Panc1 (cell line): ENCODE measurements at regions not wholly inside any gene's neighbourhood (a gene's known extent, or its start where the extent isn't known, plus 50 kb on each side); places are given as distances from the start of the nearest gene placed in this dataset.

Experiments used
- ATAC-seq: fragments of 200-7000 bp; cut with Tn5 transposase; 2 replicates; pipeline ENCODE4 v1.9.1; 2020; ENCODE audit warnings: mild to moderate bottlenecking, moderate library complexity
- BruUV-seq: library from RNA; stranded (reverse); fragments of 400-500 nt; replicated peaks from 2 replicates; lab custom pipeline; 2021; lab: Mats Ljungman, UMichigan
- CTCF ChIA-PET: fragments of 300-600 bp; sonication (Branson Sonifier 250); formaldehyde crosslinking; loops from one replicate; lab custom pipeline; 2022; ENCODE audit warnings: antibody characterized with exemption; lab: Charles Lee
- POLR2A ChIA-PET: fragments of 300-600 bp; sonication (Branson Sonifier 250); formaldehyde crosslinking; loops from one replicate; lab custom pipeline; 2022; ENCODE audit warnings: antibody characterized with exemption; lab: Charles Lee
- DNase-seq: peaks from one replicate; pipeline ENCODE4 v3.0.0-alpha.2; 2010; ENCODE audit warnings: low read depth, low spot score
- H3K27ac ChIP-seq: 2 replicates; pipeline ENCODE4 v1.5.1; 2011; ENCODE audit warnings: mild to moderate bottlenecking, low read length, inconsistent platforms
- H3K27me3 ChIP-seq: fragments of 200-500 bp; sonication (Bioruptor generic); 2 replicates; pipeline ENCODE4 v1.6.0; 2014; ENCODE audit warnings: low read length, inconsistent platforms; ENCODE audit not compliant: control insufficient read depth, insufficient read depth
- H3K36me3 ChIP-seq: fragments of 200-500 bp; sonication (Bioruptor generic); 2 replicates; pipeline ENCODE4 v1.5.1; 2014; ENCODE audit warnings: inconsistent platforms, mild to moderate bottlenecking, low read length, moderate library complexity; ENCODE audit not compliant: control insufficient read depth, insufficient read depth
- H3K4me1 ChIP-seq: 2 replicates; pipeline ENCODE4 v1.5.1; 2011; ENCODE audit warnings: inconsistent platforms, mild to moderate bottlenecking, low read length, moderate library complexity; ENCODE audit not compliant: control insufficient read depth, insufficient read depth
- H3K4me3 ChIP-seq, 2 experiments: 2 replicates each; pipeline ENCODE4 v1.5.1; 2011 to 2012; ENCODE audit warnings: low read depth in 2 of 2, low read length in 2 of 2, mild to moderate bottlenecking in 2 of 2, inconsistent platforms in 1 of 2, moderate library complexity in 1 of 2
- H3K9me3 ChIP-seq: fragments of 200-500 bp; sonication (Bioruptor generic); 2 replicates; pipeline ENCODE4 v1.5.1; 2014; ENCODE audit warnings: low read depth, mild to moderate bottlenecking, inconsistent platforms, low read length, moderate library complexity; ENCODE audit not compliant: control insufficient read depth, insufficient read depth
- POLR2AphosphoS5 ChIP-seq: IDR thresholded peaks from 2 replicates; pipeline ENCODE4 v1.6.1; 2012; ENCODE audit warnings: mild to moderate bottlenecking, low read depth, low read length, moderate library complexity
- SIN3A ChIP-seq: IDR thresholded peaks from 2 replicates; pipeline ENCODE4 v1.6.1; 2012; ENCODE audit warnings: low read depth, mild to moderate bottlenecking, low read length, moderate library complexity, borderline replicate concordance; ENCODE audit not compliant: insufficient read depth
- TCF7L2 ChIP-seq: IDR thresholded peaks from 2 replicates; pipeline ENCODE4 v1.6.1; 2011; ENCODE audit warnings: mild to moderate bottlenecking, low read depth, low read length, inconsistent platforms
- in situ Hi-C: cut with HindIII; loops from 2 replicates; pipeline ENCODE4 v1.10.0; 2016; ENCODE audit warnings: low sequenced_read_pairs, low pct_unique_long_range_greater_than_20kb
- intact Hi-C: fragments of 100-400 bp; cut with micrococcal nuclease; formaldehyde crosslinking; loops from one replicate; pipeline ENCODE4 v1.10.0; 2022; ENCODE audit not compliant: unreplicated experiment
- TF ChIP-seq, protein P1 (sequence below), 2 experiments: IDR thresholded peaks; 2 replicates each; pipeline ENCODE4 v1.6.1; 2011 to 2012; ENCODE audit warnings: low read depth in 2 of 2, control low read depth in 1 of 2, low read length in 1 of 2, mild to moderate bottlenecking in 1 of 2, moderate library complexity in 1 of 2; ENCODE audit not compliant: insufficient read depth in 1 of 2
- TF ChIP-seq, protein P2 (sequence below): fragments of 450-650 bp; IDR thresholded peaks from 2 replicates; pipeline ENCODE4 v1.5.1; 2017; ENCODE audit warnings: mild to moderate bottlenecking

DNA sequence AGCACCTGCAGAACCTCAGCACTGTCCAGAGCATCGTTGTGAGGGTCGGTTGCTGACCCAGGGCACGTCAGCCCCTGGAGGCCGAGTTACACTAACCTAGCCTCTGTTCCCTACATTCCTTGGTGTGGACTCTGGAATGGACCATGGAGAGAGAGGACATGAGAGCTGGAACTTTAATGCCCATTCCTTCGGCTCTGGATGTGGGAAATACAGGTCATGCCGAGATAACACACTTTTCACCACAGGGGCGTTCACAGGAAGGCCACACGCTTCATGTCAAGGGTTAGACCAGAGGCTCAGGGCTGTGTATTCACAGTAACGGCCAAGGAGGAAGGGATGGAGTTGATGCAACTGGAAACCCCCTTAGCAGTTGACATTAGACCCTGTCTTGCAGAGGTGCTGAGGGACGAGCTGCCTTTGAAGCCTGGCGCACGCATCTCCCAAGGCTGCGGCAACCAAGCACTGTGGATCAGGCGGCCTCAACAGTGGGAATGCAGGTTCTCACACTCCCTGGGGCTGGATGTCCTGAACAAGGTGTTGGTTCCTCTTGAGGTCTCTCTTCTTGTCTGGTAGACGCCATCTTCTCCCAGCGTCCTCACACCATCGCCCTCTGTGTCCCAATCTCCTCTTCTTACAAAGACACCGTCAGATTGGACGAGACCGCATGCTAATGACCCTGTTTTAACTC, 245.2 kb downstream of the KLF6 start:
- in situ Hi-C loops (no loop called here), intact Hi-C loops (no loop called here)
- no peak overlapping the region for H3K27ac ChIP-seq
- no peaks in the 10 kb centered on the region; the same call in 1 of the 2 replicates for H3K4me1 ChIP-seq
- H3K9me3 ChIP-seq: no peaks in the 10 kb centered on the region
- H3K36me3 ChIP-seq: no peaks in the 10 kb centered on the region
- DNase-seq: no peak
- H3K27me3 ChIP-seq: no peaks in the 10 kb centered on the region
- no peak overlapping the region for H3K4me3 ChIP-seq
- CTCF ChIA-PET: no interaction called here
- TF ChIP-seq, protein P1, sequence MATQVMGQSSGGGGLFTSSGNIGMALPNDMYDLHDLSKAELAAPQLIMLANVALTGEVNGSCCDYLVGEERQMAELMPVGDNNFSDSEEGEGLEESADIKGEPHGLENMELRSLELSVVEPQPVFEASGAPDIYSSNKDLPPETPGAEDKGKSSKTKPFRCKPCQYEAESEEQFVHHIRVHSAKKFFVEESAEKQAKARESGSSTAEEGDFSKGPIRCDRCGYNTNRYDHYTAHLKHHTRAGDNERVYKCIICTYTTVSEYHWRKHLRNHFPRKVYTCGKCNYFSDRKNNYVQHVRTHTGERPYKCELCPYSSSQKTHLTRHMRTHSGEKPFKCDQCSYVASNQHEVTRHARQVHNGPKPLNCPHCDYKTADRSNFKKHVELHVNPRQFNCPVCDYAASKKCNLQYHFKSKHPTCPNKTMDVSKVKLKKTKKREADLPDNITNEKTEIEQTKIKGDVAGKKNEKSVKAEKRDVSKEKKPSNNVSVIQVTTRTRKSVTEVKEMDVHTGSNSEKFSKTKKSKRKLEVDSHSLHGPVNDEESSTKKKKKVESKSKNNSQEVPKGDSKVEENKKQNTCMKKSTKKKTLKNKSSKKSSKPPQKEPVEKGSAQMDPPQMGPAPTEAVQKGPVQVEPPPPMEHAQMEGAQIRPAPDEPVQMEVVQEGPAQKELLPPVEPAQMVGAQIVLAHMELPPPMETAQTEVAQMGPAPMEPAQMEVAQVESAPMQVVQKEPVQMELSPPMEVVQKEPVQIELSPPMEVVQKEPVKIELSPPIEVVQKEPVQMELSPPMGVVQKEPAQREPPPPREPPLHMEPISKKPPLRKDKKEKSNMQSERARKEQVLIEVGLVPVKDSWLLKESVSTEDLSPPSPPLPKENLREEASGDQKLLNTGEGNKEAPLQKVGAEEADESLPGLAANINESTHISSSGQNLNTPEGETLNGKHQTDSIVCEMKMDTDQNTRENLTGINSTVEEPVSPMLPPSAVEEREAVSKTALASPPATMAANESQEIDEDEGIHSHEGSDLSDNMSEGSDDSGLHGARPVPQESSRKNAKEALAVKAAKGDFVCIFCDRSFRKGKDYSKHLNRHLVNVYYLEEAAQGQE (IDR thresholded peaks at IDR 0.05; ENCODE audit: insufficient read depth in 1 of 2, low read depth in 2 of 2, low read length in 1 of 2): no peak
- TF ChIP-seq POLR2AphosphoS5 (no peak), TCF7L2 (no peak), SIN3A (no peak)
- TF ChIP-seq, protein P2, sequence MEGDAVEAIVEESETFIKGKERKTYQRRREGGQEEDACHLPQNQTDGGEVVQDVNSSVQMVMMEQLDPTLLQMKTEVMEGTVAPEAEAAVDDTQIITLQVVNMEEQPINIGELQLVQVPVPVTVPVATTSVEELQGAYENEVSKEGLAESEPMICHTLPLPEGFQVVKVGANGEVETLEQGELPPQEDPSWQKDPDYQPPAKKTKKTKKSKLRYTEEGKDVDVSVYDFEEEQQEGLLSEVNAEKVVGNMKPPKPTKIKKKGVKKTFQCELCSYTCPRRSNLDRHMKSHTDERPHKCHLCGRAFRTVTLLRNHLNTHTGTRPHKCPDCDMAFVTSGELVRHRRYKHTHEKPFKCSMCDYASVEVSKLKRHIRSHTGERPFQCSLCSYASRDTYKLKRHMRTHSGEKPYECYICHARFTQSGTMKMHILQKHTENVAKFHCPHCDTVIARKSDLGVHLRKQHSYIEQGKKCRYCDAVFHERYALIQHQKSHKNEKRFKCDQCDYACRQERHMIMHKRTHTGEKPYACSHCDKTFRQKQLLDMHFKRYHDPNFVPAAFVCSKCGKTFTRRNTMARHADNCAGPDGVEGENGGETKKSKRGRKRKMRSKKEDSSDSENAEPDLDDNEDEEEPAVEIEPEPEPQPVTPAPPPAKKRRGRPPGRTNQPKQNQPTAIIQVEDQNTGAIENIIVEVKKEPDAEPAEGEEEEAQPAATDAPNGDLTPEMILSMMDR: no peak
- BruUV-seq: no TSS peak
- POLR2A ChIA-PET: no interaction called here
- no peak for ATAC-seq

DNA sequence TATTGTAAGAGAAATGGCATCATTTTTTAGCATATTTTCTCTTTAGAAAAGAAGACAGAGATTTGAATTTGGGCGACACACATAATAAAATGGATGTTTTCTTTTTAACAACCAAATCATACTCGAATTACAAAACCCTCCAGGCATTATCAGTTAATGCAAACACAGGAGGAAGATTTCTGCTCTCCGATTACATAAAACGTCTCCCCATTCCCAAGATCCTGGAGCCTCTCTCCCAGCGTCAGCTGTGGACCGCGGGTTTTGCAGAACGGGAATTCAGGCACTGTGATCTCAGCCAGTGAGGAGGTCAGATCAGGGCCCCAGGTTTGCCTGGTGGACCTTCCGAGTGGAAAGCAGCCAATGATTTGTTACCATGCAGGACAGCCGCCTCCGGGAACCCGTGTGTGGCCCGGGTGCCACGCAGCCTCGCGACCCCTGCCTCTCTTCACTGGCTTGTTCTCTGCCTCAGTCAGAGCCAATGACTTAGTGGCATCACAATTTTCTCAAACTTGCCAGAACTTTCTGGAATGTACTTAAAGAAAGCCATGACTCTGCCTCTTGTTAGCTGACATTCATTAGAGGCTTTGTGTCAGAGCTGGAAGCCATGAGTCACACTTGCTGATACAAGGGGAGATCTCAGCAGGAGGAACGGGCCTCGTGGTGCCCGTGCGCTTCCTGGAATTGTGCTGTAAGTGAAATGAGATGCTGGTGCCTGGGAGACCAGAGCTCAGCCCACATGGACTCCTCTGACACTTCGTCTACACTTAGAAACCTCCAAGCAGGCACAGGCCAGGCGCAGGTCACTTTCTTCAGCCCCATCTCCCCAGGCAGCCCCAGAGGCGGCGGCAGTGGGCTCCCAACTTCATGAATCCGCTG, 246.1 kb downstream of the KLF6 start:
- Histone ChIP-seq H3K4me1 (no peaks in the 10 kb centered on the region; the same call in 1 of the 2 replicates), H3K27me3 (no peaks in the 10 kb centered on the region), H3K9me3 (no peaks in the 10 kb centered on the region), H3K27ac (no peak overlapping the region), H3K4me3 (no peak overlapping the region), H3K36me3 (no peaks in the 10 kb centered on the region)
- no TSS peak for BruUV-seq
- TF ChIP-seq POLR2AphosphoS5 (no peak), SIN3A (no peak), TCF7L2 (no peak)
- TF ChIP-seq, protein P2: no peak
- TF ChIP-seq, protein P1 (IDR thresholded peaks at IDR 0.05; ENCODE audit: insufficient read depth in 1 of 2, low read depth in 2 of 2, low read length in 1 of 2): no peak
- POLR2A ChIA-PET: no interaction called here
- CTCF ChIA-PET: no interaction called here
- in situ Hi-C loops (no loop called here), intact Hi-C loops (no loop called here)
- peak; percentile 62; the same call in 1 of the 2 replicates for ATAC-seq
- DNase-seq: no peak
